ENCODE measurements at regions not wholly inside any gene's neighbourhood (a gene's known extent, or its start where the extent isn't known, plus 50 kb on each side); places are given as distances from the start of the nearest gene placed in this dataset.
"Not testable (repeated sequence)": the region's sequence is repeated elsewhere in the genome, so short reads cannot be mapped to it uniquely, and the experiment has no call there.

DNA sequence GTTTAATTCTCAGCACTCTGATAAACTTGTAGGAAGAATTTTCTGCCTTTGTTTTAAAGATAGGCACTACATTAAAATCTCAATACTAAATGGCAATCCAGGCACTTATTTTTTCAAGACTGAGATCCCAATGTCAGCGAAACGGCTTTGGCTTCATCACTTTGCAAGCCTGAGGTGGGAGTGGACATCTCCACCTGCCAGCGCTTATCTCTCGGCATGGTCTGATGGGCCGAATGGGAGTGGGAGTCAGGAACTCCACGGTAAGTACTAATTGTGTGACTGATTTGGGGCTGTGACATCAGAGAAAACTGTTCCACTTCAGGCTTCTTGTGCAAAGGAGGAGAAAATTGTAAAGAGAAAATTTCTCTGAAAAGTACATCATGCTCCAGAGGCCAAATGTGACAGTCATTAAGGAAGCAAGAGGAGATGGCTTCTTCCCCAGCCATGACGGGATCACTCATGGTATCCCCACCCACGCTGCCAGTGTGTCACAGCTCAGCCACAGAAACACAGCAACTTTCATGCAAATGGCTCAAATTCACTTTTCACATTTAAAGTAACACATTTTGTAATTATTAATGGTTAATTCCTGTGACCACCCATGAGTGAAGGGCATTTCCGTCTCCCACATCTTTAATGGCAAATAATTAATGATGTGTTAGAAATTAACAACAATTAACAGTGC lies 385.5 kb upstream of the HNRNPA3 start:
- DNase-seq, result no peak

DNA sequence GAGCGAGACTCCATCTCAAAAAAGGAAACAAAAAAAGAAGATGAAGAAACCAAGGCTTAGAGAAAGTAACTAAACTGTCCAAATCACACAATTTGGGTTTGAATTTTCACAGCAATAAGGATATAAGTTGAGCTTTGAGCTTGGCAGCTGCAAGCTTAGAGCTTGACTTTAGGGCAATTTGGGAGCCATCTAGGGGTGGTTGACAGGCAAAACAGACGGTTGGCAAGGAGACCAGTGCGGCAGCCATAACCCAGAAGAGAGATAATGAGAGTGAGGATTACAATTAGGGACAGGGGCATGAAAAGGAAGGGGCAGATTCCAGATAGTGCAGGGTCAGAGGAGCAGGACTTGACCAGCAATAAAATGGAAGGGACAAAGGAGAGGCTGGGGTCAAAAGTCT lies 382.2 kb upstream of the HNRNPA3 start:
- DNase-seq, result no peak

- no peak for DNase-seq
Measured at GRCh38 chr2:176832086-176832485, 380.5 kb upstream of the HNRNPA3 start.

GRCh38 chr2:176833671-176834070 lies 378.9 kb upstream of the HNRNPA3 start:
- no peak for DNase-seq

DNA sequence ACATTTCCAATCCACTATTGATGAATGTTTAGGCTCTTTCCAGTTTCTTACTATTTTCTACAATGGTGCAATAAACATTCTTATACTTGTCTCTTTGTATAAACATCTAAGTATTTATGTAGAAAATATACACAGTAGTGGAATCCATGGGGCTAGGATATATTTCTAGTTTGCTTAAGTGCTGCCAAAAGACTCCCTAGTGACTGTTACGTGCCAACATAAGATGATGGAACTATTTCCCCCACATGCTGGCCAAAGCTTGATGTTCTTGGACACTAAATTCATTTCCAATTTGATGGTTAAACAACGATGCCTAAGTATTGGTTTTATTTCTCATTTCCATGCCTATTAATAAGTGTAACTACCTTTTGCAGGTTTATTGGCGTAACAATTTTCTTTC lies 378.4 kb upstream of the HNRNPA3 start:
- no peak for DNase-seq

DNA sequence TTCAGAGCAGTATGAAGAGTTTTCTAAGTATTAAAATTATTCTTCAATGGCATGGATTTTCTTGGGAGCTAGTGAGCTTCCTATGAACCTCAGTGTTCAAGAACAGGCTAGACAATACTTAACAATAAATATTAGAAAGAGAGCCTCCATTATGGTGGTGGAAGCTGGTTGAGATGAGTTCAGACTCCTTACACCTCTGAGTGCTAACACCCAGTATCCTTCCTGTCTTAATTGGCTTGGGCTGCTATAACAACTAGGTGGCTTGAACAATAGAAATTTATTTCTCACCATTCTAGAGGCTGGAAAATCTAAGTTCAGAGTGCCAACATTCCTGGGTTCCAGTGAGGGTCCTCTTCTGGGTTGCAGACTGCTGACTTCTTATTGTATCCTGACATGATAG lies 369.4 kb upstream of the HNRNPA3 start:
- DNase-seq, result no peak

- DNase-seq, result no peak
Measured at GRCh38 chr2:176844461-176844860, 368.1 kb upstream of the HNRNPA3 start.

GRCh38 chr2:176845718-176846117 lies 366.9 kb upstream of the HNRNPA3 start:
- DNase-seq, result no peak

GRCh38 chr2:176847575-176847974 lies 365.0 kb upstream of the HNRNPA3 start:
- no peak for DNase-seq

DNA sequence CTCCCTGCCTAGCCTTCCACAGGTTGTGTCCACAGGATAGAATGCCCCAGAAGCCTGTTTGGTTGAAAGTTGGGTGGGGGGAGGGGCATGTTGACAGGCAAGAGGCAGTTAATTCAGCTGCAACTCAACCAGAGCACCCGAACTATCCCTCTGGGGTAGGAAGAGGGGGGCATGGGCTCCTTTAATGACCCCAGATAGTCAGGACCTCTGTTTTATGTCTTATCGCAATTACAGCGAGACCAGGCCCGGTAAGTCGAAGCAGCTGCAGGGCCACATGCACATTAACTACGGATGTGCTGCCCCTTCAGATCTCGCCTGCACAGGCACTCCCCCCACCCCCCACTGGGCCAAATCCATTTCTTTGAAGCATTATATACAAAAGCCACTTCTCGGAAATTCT lies 363.8 kb upstream of the HNRNPA3 start:
- no peak for DNase-seq

- DNase-seq, result no peak
Measured at GRCh38 chr2:176851200-176851888, 361.2 kb upstream of the HNRNPA3 start.

- no peak for DNase-seq
Measured at GRCh38 chr2:176851889-176852483, 360.6 kb upstream of the HNRNPA3 start.

DNA sequence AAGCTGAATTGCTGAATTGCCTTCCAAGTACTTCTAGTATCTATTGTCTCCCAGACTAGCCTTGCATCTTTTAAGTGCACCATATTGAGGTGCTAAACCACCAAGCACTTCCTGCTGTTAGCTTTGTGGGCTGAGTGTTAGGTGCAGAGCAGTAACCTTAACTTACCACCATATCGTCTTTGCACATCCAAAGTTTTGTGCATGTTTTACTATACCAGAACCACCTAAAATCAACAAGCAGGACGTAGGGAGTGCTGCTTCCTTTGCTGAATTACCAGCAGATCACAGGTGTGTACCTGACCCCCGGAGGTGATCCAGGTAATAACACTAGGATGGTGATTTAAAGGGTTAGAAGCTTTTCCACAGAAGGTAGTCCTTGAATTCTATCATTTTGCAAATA lies 359.9 kb upstream of the HNRNPA3 start:
- DNase-seq, result peak; percentile 67

GRCh38 chr2:176854062-176854461 lies 358.5 kb upstream of the HNRNPA3 start:
- no peak for DNase-seq

DNA sequence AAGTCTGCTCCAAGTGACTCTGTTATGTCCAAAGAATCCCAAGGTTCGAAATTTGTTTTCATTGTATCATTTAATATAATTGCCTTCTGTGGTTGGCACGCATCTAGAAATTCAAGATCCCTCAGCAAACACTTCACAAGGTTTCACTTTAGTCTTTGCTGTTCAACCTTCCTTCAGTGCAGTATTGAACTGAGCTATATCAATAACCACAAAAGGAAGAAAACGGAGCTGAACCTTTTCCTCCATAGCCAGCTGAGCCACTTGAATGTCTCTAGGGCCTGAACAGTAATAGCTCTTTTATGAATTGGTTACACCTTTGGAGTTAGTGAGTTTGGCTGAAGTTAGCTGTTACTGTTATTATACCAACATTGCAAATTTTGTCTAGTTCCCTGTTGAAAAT lies 357.7 kb upstream of the HNRNPA3 start:
- DNase-seq, result peak; percentile 37

GRCh38 chr2:176856683-176857082 lies 355.9 kb upstream of the HNRNPA3 start:
- no peak for DNase-seq

DNA sequence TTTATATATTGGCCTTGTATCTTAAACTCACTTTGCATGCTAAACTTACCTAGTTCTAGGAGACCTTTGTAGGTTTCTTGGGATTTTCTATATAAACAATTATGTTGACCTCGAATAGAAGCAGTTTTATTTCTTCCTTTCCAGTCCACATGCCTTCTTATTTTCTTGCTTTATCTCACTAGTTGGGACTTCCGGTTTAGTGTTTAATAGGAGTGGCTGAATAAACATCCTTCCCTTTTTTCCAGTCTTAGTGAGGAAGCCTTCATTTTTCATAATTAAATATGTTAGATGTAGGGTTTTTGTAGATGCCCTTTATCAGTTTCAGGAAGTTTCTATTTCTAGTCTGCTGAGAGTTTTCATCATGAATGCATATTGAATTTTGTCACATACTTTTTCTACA lies 347.3 kb upstream of the HNRNPA3 start:
- DNase-seq, result no peak

GRCh38 chr2:176872406-176872805 lies 340.2 kb upstream of the HNRNPA3 start:
- no peak for DNase-seq

GRCh38 chr2:176873403-176873802 lies 339.2 kb upstream of the HNRNPA3 start:
- DNase-seq, result no peak

GRCh38 chr2:176876493-176877103 lies 336.0 kb upstream of the HNRNPA3 start:
- peak; percentile 12 for DNase-seq

- DNase-seq, result no peak
Measured at GRCh38 chr2:176879426-176879995, 333.1 kb upstream of the HNRNPA3 start.

DNA sequence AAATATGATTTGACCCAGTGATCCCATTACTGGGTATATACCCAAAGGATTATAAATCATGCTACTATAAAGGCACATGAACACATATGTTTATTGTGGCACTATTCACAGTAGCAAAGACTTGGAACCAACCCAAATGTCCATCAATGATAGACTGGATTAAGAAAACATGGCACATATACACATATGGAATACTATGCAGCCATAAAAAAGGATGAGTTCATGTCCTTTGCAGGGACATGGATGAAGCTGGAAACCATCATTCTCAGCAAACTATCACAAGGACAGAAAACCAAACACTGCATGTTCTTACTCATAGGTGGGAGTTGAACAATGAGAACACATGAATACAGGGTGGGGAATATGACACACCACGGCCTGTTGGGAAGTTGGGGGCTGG lies 330.5 kb upstream of the HNRNPA3 start:
- not testable (repeated sequence) for DNase-seq

DNA sequence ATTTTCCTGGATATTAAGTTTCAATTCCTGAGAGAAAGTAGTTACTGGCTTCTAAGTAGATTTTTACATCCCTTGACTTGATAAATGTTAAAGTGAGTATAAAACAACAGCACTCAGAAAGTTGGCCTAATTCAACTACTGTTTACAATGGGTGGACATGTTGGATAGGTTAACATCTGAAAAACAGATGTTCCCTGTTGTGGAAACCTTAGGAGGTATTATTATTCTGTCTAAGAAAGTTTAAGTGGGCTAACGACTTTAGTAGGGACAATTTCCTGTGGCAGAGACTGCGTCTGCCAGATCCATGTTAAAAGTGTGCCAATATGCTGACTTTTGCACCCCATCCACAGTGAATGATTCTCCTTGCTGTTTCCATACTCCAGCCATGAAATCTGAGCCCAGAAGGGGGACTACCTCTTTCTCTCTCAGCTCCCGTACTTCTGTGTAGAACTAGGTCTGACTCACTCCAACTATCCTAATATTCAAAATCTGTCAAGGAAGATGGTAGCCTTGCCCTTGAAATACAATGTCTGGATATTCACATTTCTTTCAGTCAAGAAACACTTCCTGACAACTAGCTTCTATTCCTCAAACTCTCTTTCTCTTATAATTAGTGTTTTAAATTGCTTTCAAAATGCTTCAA lies 327.5 kb upstream of the HNRNPA3 start:
- DNase-seq, result no peak
